Keratinocyte (primary cell): ENCODE measurements at regions not wholly inside any gene's neighbourhood (a gene's known extent, or its start where the extent isn't known, plus 50 kb on each side); places are given as distances from the start of the nearest gene placed in this dataset.

ENCODE experiments used
- DNase-seq: peaks from one replicate; pipeline ENCODE4 v3.0.0-alpha.2; 2011; ENCODE audit warnings: low read depth, missing footprints, low spot score
- FAIRE-seq: peaks from 2 replicates; lab custom pipeline; 2011; peaks lifted over from hg19 to GRCh38; lab: Jason Lieb, UNC
- H2AFZ ChIP-seq: 2 replicates; pipeline ENCODE4 v1.6.0; 2012; ENCODE audit warnings: low read length, control low read depth, inconsistent platforms; ENCODE audit not compliant: control insufficient read depth
- H3K27ac ChIP-seq: 2 replicates; pipeline ENCODE4 v1.5.1; 2011; ENCODE audit warnings: low read length; ENCODE audit not compliant: control insufficient read depth, insufficient read depth
- H3K27me3 ChIP-seq: 3 replicates; pipeline ENCODE4 v1.6.0; 2011; ENCODE audit warnings: low read length; ENCODE audit not compliant: control insufficient read depth, insufficient read depth; ENCODE audit errors: extremely low read depth
- H3K36me3 ChIP-seq, 2 experiments: 2 replicates in 1 of 2; 3 replicates in 1 of 2; pipeline ENCODE4 v1.5.1; 2011; ENCODE audit warnings: low read length in 2 of 2, mild to moderate bottlenecking in 1 of 2; ENCODE audit not compliant: control insufficient read depth in 2 of 2, insufficient read depth in 2 of 2; ENCODE audit errors: extremely low read depth in 1 of 2
- H3K4me1 ChIP-seq: 3 replicates; pipeline ENCODE4 v1.5.1; 2011; ENCODE audit warnings: low read length; ENCODE audit not compliant: control insufficient read depth, insufficient read depth; ENCODE audit errors: extremely low read depth
- H3K4me2 ChIP-seq: 3 replicates; pipeline ENCODE4 v1.6.0; 2011; ENCODE audit warnings: low read depth, low read length; ENCODE audit not compliant: control insufficient read depth, insufficient read depth; ENCODE audit errors: extremely low read depth
- H3K4me3 ChIP-seq, 3 experiments: fragments of 200-600 bp in 1 of 3; sonication (generic) in 1 of 3; 2 replicates in 2 of 3; 3 replicates in 1 of 3; pipeline ENCODE4 v1.5.1; 2011 to 2016; ENCODE audit warnings: low read length in 3 of 3, mild to moderate bottlenecking in 3 of 3, control low read depth in 2 of 3, inconsistent platforms in 1 of 3, low read depth in 1 of 3, mixed read lengths in 1 of 3, mixed run types in 1 of 3, moderate library complexity in 1 of 3; ENCODE audit not compliant: control insufficient read depth in 2 of 3, insufficient read depth in 2 of 3; ENCODE audit errors: extremely low read depth in 1 of 3
- H3K79me2 ChIP-seq: 2 replicates; pipeline ENCODE4 v1.6.0; 2012; ENCODE audit warnings: low read length; ENCODE audit not compliant: control insufficient read depth, insufficient read depth
- H3K9ac ChIP-seq: 3 replicates; pipeline ENCODE4 v1.6.0; 2011; ENCODE audit warnings: low read length; ENCODE audit not compliant: control insufficient read depth, insufficient read depth; ENCODE audit errors: extremely low read depth
- H3K9me1 ChIP-seq: 3 replicates; pipeline ENCODE4 v1.6.0; 2011; ENCODE audit warnings: low read length; ENCODE audit not compliant: control insufficient read depth, insufficient read depth; ENCODE audit errors: extremely low read depth
- H3K9me3 ChIP-seq: 2 replicates; pipeline ENCODE4 v1.5.1; 2012; ENCODE audit warnings: low read depth, low read length; ENCODE audit not compliant: control insufficient read depth
- H4K20me1 ChIP-seq: 3 replicates; pipeline ENCODE4 v1.6.0; 2011; ENCODE audit warnings: low read length; ENCODE audit not compliant: control insufficient read depth, insufficient read depth; ENCODE audit errors: extremely low read depth
- EZH2 ChIP-seq: IDR thresholded peaks from one replicate; pipeline ENCODE4 v1.6.1; 2012; ENCODE audit warnings: inconsistent platforms, mild to moderate bottlenecking, low read length, moderate library complexity
- dilution Hi-C: fragments of 300-500 bp; cut with MboI; formaldehyde crosslinking; loops from one replicate; pipeline ENCODE4 v1.7.0; 2020; ENCODE audit warnings: low sequenced_read_pairs; ENCODE audit not compliant: extremely low pct_ligation_motif_present
- TF ChIP-seq, protein P1 (sequence below), 3 experiments: IDR thresholded peaks in 1 of 3; conservative IDR thresholded peaks in 1 of 3; optimal IDR thresholded peaks in 1 of 3; 2 replicates in 2 of 3; 3 replicates in 1 of 3; pipeline versions ENCODE3 to v1.5.1; 2011; ENCODE audit warnings: low read length in 3 of 3, mild to moderate bottlenecking in 3 of 3, moderate library complexity in 2 of 3, control low read depth in 1 of 3, inconsistent platforms in 1 of 3; ENCODE audit not compliant: insufficient read depth in 2 of 3; ENCODE audit errors: extremely low read depth in 1 of 3

DNA sequence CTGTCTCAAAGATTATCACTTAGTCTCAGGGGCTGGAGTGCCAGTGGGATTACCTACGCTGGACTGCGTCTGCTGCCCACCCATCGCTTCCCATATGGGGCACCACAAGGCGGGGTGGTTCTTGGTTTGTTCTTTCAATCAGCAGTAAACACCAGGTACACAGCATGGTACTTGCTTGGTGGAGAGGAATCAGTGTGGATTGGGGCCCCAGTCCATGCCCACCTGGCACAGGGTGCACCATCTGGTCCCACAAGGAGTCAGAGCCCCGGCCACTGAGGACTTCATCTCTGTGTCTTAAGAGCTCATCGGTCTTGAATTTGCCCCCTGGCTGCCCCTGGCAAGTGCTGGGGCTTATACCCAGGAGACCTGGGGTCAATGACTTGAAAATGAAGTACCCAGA, 96.2 kb downstream of the GLI2 start:
- Histone ChIP-seq H3K36me3 (no peaks in the 10 kb centered on the region), H3K9ac (no peak overlapping the region), H4K20me1 (no peaks in the 10 kb centered on the region), H3K4me1 (no peaks in the 10 kb centered on the region), H3K79me2 (no peaks in the 10 kb centered on the region), H3K27ac (no peak overlapping the region), H3K4me2 (no peak overlapping the region), H3K4me3 (no peak overlapping the region), H3K9me1 (no peaks in the 10 kb centered on the region), H2AFZ (no peak overlapping the region), H3K9me3 (no peaks in the 10 kb centered on the region), H3K27me3 (peaks cover 2% of the 10 kb centered on the region)
- TF ChIP-seq, protein P1, sequence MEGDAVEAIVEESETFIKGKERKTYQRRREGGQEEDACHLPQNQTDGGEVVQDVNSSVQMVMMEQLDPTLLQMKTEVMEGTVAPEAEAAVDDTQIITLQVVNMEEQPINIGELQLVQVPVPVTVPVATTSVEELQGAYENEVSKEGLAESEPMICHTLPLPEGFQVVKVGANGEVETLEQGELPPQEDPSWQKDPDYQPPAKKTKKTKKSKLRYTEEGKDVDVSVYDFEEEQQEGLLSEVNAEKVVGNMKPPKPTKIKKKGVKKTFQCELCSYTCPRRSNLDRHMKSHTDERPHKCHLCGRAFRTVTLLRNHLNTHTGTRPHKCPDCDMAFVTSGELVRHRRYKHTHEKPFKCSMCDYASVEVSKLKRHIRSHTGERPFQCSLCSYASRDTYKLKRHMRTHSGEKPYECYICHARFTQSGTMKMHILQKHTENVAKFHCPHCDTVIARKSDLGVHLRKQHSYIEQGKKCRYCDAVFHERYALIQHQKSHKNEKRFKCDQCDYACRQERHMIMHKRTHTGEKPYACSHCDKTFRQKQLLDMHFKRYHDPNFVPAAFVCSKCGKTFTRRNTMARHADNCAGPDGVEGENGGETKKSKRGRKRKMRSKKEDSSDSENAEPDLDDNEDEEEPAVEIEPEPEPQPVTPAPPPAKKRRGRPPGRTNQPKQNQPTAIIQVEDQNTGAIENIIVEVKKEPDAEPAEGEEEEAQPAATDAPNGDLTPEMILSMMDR (optimal IDR thresholded peaks at IDR 0.05 in 1 of 3, IDR thresholded peaks at IDR 0.05 in 1 of 3, conservative IDR thresholded peaks at IDR 0.05 in 1 of 3; ENCODE audit: extremely low read depth in 1 of 3, insufficient read depth in 2 of 3, low read length in 3 of 3) = no peak
- TF ChIP-seq EZH2 = no peak
- dilution Hi-C loops = no loop called here
- DNase-seq (no peak), FAIRE-seq (no peak)

DNA sequence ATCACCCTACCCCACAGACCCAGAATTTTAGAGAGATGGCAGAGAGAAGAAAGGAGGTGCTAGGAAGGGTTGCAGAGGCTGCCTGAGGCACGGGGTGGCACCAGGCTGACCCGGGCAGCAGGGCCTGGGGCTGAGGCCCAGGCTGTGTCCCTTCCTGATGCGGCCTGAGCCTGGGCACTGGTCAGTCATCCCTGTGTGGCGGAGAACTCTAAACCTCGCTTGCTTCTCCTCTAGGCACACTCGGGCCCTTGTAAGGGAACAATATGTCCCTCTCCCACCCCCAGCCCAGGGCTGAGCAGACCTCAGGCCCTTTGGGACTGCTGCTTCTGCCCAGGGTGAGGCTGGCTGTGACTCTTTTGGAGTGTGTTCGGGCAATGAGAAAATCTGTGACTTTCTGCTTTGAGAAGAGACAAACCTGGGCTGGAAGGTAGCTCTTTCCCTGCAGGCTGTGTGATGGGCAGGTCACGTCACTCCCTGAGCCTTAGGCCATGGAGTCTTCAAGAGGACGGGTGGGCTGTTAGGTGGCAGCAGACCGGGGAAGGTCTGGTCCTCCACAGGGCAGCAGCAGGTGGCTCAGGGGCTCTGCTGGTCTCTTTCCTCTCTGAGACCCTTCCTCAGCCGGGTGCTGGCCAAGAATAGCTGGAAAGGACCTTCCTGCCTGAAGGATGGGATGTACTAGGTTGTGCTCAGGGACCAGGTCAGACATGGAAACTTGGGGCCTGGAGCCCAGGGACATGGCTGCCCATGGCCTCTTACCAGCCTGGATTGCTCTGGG, 96.8 kb downstream of the GLI2 start:
- no peak for FAIRE-seq
- H3K27me3 ChIP-seq = no peaks in the 10 kb centered on the region

More for the DNA sequence above, 96.8 kb downstream of the GLI2 start:
- H3K4me1 ChIP-seq = no peaks in the 10 kb centered on the region
- H3K79me2 ChIP-seq = no peaks in the 10 kb centered on the region
- no peak overlapping the region for H2AFZ ChIP-seq
- TF ChIP-seq, protein P1 (optimal IDR thresholded peaks at IDR 0.05 in 1 of 3, IDR thresholded peaks at IDR 0.05 in 1 of 3, conservative IDR thresholded peaks at IDR 0.05 in 1 of 3; ENCODE audit: extremely low read depth in 1 of 3, insufficient read depth in 2 of 3, low read length in 3 of 3) = no peak
- no peak for TF ChIP-seq EZH2
- H4K20me1 ChIP-seq = no peaks in the 10 kb centered on the region
- H3K27ac ChIP-seq = no peak overlapping the region
- no peaks in the 10 kb centered on the region for H3K36me3 ChIP-seq
- no peak overlapping the region for H3K9ac ChIP-seq
- H3K9me3 ChIP-seq = no peaks in the 10 kb centered on the region
- no peak overlapping the region for H3K4me3 ChIP-seq
- no peak for DNase-seq
- dilution Hi-C loops = no loop called here
- no peak overlapping the region for H3K4me2 ChIP-seq
- H3K9me1 ChIP-seq = no peaks in the 10 kb centered on the region
